ENCODE measurements at regions not wholly inside any gene's neighbourhood (a gene's known extent, or its start where the extent isn't known, plus 50 kb on each side); places are given as distances from the start of the nearest gene placed in this dataset.
A peak's percentile ranks its signal among the peaks of the same experiment; 100 is the strongest.
"Not testable (repeated sequence)": the region's sequence is repeated elsewhere in the genome, so short reads cannot be mapped to it uniquely, and the experiment has no call there.

- H3K27me3 Mint-ChIP-seq: peaks cover 1 to 24% (median 9%) of the 10 kb centered on the region in 5 donors
- no peaks in the 10 kb centered on the region for H3K9me3 Mint-ChIP-seq
- H3K27ac Mint-ChIP-seq: no peak overlapping the region
- ATAC-seq: no peak
- no peak for DNase-seq
- no peaks in the 10 kb centered on the region for H3K36me3 Mint-ChIP-seq
- POLR2A ChIA-PET: no interaction called here
- peaks cover 3 to 9% (median 7%) of the 10 kb centered on the region in 4 donors for H3K4me1 Mint-ChIP-seq
- peak overlapping the region in 7 of 10 donors; percentile 9 to 72 (median 50) for H3K4me3 Mint-ChIP-seq
These were observed 520.8 kb downstream of the REEP3 start for GRCh38 chr10:64041989-64042490.

- no peaks in the 10 kb centered on the region for H3K36me3 Mint-ChIP-seq
- H3K4me1 Mint-ChIP-seq: peaks cover 3 to 9% (median 7%) of the 10 kb centered on the region in 4 donors
- no peaks in the 10 kb centered on the region for H3K9me3 Mint-ChIP-seq
- POLR2A ChIA-PET: no interaction called here
- ATAC-seq: no peak
- H3K27ac Mint-ChIP-seq: no peak overlapping the region
- no peak for DNase-seq
- no peak overlapping the region for H3K4me3 Mint-ChIP-seq
- H3K27me3 Mint-ChIP-seq: peaks cover 0 to 10% (median 3%) of the 10 kb centered on the region in 5 donors
These were observed 522.9 kb downstream of the REEP3 start for GRCh38 chr10:64044098-64044497.

DNA sequence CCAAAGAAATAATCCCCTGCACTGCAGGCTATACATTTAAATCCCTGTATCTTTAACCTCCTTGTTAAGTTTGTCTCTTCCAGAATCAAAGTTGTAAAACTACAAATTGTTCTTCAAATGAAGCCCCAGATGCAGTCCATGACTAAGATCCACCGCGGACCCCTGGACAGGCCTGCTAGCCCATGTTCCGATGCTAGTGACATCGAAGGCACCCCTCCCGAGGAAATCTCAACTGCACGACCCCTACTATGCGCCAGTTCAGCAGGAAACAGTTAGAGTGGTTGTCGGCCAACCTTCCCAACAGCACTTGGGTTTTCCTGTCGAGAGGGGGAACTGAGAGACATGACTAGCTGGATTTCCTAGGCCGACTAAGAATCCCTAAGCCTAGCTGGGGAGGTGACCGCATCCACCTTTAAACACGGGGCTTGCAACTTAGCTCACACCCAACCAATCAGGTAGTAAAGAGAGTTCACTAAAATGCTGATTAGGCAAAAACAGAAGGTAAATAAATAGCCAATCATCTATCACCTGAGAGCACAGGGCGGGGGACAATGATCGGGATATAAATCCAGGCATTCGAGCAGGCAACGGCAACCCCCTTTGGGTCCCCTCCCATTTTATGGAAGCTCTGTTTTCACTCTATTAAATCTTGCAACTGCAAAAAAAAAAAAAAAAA lies 523.9 kb downstream of the REEP3 start:
- POLR2A ChIA-PET, H3K4me1 Mint-ChIP-seq, H3K27me3 Mint-ChIP-seq, ATAC-seq, DNase-seq, H3K9me3 Mint-ChIP-seq, H3K4me3 Mint-ChIP-seq, H3K36me3 Mint-ChIP-seq: not testable (repeated sequence)
- peak overlapping the region in 1 of 10 donors; percentile 15 for H3K27ac Mint-ChIP-seq

DNA sequence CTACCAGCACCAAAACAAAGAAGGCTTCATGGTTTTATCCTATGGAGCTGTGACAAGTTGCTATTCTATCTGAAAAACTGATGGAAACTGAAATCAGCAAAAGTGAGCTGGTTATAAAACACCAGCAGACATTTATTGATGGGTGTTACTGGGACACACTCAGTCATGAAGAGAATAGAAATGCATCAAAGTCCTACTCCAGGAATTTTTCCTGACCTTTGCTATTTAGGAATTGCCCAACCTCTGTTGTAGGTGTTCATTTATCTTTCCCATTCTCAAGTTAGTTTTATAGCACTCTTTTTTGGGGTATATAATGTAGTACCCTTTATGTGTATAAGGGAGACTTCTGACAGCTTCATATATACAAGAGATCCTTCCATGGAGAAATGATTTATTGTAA lies 533.2 kb downstream of the REEP3 start:
- Mint-ChIP-seq H3K4me1 (no peaks in the 10 kb centered on the region), H3K27me3 (peaks cover 0 to 7% (median 1%) of the 10 kb centered on the region in 5 donors), H3K4me3 (no peak overlapping the region), H3K36me3 (no peaks in the 10 kb centered on the region), H3K9me3 (peaks cover 0 to 1% (median 0%) of the 10 kb centered on the region in 9 donors), H3K27ac (no peak overlapping the region)
- POLR2A ChIA-PET: no interaction called here
- no peak for ATAC-seq
- DNase-seq: no peak

- H3K27me3 Mint-ChIP-seq: peaks cover 3 to 15% (median 5%) of the 10 kb centered on the region in 5 donors
- peaks cover 0 to 1% (median 0%) of the 10 kb centered on the region in 4 donors for H3K4me1 Mint-ChIP-seq
- H3K4me3 Mint-ChIP-seq: no peak overlapping the region
- no peaks in the 10 kb centered on the region for H3K9me3 Mint-ChIP-seq
- ATAC-seq: no peak
- no peaks in the 10 kb centered on the region for H3K36me3 Mint-ChIP-seq
- no peak for DNase-seq
- H3K27ac Mint-ChIP-seq: peak overlapping the region in 1 of 10 donors; percentile 3
- POLR2A ChIA-PET: no interaction called here
These were observed 538.7 kb downstream of the REEP3 start for GRCh38 chr10:64059884-64060283.

GRCh38 chr10:64060389-64060788 lies 539.2 kb downstream of the REEP3 start:
- no peaks in the 10 kb centered on the region for H3K36me3 Mint-ChIP-seq
- DNase-seq: no peak
- no peak for ATAC-seq
- POLR2A ChIA-PET: no interaction called here
- no peak overlapping the region for H3K27ac Mint-ChIP-seq
- H3K4me1 Mint-ChIP-seq: peaks cover 0 to 1% (median 0%) of the 10 kb centered on the region in 4 donors
- no peak overlapping the region for H3K4me3 Mint-ChIP-seq
- peaks cover 3 to 15% (median 7%) of the 10 kb centered on the region in 5 donors for H3K27me3 Mint-ChIP-seq
- H3K9me3 Mint-ChIP-seq: no peaks in the 10 kb centered on the region

DNA sequence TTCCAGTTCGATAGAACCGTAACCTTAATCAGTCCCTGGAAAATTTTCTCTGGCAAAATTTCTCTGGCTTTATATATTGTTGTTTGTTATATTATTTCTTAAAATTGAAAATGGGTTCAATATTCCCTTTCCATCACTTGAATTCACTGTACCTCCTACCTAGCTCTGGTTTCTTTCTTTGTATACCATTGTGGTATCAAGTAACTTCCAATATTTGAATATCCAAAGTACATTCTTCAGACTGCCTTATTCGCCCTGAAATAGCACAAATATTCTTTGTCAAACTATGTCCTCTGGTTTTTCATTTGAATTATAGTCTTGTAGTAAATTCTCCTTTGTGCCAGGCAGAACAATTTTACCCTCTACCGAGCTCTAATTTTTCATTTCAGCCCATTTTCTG lies 541.6 kb downstream of the REEP3 start:
- no peak overlapping the region for H3K4me3 Mint-ChIP-seq
- no peak overlapping the region for H3K27ac Mint-ChIP-seq
- POLR2A ChIA-PET: no interaction called here
- H3K9me3 Mint-ChIP-seq: no peaks in the 10 kb centered on the region
- no peak for DNase-seq
- H3K27me3 Mint-ChIP-seq: peaks cover 3 to 11% (median 7%) of the 10 kb centered on the region in 5 donors
- H3K36me3 Mint-ChIP-seq: no peaks in the 10 kb centered on the region
- H3K4me1 Mint-ChIP-seq: peaks cover 0 to 1% (median 0%) of the 10 kb centered on the region in 4 donors
- no peak for ATAC-seq

DNA sequence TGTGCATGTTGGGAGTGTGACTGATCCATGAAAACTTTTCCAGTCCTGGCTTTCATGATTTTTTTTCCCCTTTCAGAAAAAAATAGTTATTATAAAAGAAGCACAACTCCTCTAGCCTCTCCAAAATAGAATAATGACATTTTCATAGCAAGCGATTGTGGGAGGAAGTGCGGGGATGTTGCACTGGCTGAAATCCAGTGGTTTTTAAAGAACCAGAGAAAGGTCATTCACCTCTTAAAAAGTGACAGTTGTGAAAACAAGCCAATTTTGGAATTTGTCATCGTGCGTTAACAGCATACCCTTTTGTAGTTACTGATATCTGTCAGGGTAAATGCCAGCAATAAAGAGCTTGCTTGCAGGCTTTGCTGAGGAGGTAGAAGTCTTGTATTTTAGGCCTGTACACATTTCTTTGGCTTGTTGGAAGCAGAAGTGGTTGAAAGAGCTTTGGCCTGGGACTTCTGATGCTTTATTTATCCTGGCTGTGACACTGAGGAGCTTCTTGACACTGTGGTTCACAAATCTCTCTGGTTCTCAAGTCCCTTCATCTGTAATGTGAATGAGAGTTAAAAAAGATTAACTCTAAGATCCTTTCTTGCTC lies 545.9 kb downstream of the REEP3 start:
- Mint-ChIP-seq H3K4me3 (no peak overlapping the region), H3K27ac (no peak overlapping the region), H3K27me3 (peaks cover 0 to 11% (median 3%) of the 10 kb centered on the region in 5 donors), H3K4me1 (peaks cover 0 to 1% (median 0%) of the 10 kb centered on the region in 4 donors), H3K36me3 (no peaks in the 10 kb centered on the region), H3K9me3 (no peaks in the 10 kb centered on the region)
- POLR2A ChIA-PET: no interaction called here
- no peak for ATAC-seq
- no peak for DNase-seq

- ATAC-seq (no peak), DNase-seq (no peak)
- Mint-ChIP-seq H3K9me3 (no peaks in the 10 kb centered on the region), H3K4me3 (no peak overlapping the region), H3K36me3 (no peaks in the 10 kb centered on the region), H3K27ac (no peak overlapping the region), H3K4me1 (peaks cover 0 to 1% (median 0%) of the 10 kb centered on the region in 4 donors), H3K27me3 (peaks cover 0 to 12% (median 3%) of the 10 kb centered on the region in 5 donors)
- POLR2A ChIA-PET: no interaction called here
These were observed 546.7 kb downstream of the REEP3 start for GRCh38 chr10:64067859-64068258.

GRCh38 chr10:64070241-64070640 lies 549.0 kb downstream of the REEP3 start:
- DNase-seq (no peak), ATAC-seq (no peak)
- Mint-ChIP-seq H3K27me3 (peaks cover 0 to 14% (median 0%) of the 10 kb centered on the region in 5 donors), H3K4me1 (no peaks in the 10 kb centered on the region), H3K4me3 (no peak overlapping the region), H3K36me3 (no peaks in the 10 kb centered on the region), H3K27ac (no peak overlapping the region), H3K9me3 (no peaks in the 10 kb centered on the region)
- POLR2A ChIA-PET: no interaction called here

DNA sequence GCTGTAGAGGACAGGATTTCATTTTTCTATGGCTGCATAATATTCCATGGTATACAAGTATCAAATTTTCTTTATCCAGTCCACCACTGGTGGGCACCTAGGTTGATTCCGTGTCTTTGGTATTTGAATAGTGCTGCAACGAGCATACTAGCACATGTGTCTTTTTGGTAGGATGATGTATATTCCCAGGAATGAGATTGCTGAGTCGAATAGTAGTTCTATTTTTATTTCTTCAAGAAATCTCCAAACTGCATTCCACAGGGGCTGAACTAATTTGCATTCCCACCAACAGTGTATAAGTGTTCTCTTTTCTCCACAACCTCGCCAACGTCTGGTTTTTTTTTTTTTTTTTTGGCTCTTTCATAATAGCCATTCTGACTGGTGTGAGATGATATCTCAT lies 550.0 kb downstream of the REEP3 start:
- ATAC-seq (no peak), DNase-seq (no peak)
- Mint-ChIP-seq H3K9me3 (no peaks in the 10 kb centered on the region), H3K4me3 (no peak overlapping the region), H3K27ac (no peak overlapping the region), H3K4me1 (no peaks in the 10 kb centered on the region), H3K36me3 (no peaks in the 10 kb centered on the region), H3K27me3 (peaks cover 0 to 14% (median 0%) of the 10 kb centered on the region in 5 donors)
- POLR2A ChIA-PET: no interaction called here

DNA sequence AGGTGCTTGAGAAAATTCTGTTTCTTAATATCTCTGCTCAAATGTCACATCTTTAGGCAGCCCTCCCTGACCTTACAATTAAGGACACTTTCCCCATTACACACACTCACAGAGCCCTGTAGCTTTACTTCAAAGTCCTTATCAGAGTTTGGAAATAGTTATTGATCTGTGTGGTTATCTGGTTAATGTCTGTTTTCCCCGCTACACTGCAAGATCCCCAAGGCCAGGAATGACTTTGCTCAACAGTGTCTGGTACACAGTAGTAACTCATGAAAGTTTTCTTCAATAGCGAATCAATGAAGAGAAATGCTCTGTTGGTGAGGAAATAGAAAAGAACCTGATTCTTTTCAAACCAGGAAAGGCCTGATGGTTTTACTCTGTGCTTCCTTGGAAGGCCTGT lies 554.4 kb downstream of the REEP3 start:
- peaks cover 0 to 22% (median 2%) of the 10 kb centered on the region in 5 donors for H3K27me3 Mint-ChIP-seq
- no peak overlapping the region for H3K27ac Mint-ChIP-seq
- H3K36me3 Mint-ChIP-seq: no peaks in the 10 kb centered on the region
- DNase-seq (no peak), ATAC-seq (no peak)
- no peaks in the 10 kb centered on the region for H3K4me1 Mint-ChIP-seq
- POLR2A ChIA-PET: no interaction called here
- H3K9me3 Mint-ChIP-seq: no peaks in the 10 kb centered on the region
- H3K4me3 Mint-ChIP-seq: no peak overlapping the region

DNA sequence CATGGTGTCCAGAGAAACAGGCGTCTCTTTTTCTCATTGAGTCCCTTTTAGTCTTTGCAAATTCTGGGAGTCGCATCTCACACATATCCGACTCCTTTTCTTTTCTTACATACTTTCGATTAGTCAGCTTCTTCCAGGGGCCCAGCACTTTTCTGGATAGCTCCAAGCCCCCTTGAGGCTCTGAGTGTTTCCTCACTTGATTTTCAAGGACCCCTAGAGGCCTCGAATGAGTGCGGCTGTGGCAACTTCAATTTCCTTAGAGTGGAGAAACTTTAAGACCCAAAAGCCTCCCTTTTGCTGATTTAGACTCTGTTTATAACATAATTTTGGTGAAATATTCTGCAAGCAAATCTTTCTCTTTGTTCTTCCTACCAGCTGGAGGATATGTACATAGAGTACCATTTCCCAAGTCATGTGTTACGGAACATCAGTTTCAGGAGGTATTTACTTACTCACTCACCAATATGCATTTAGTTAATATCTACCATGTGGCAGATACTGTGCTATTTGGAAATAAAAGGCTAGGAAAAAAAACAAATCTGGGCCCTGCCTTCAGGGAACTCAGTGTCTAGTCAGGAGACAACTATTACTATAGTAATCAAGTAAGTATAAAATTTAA lies 555.2 kb downstream of the REEP3 start:
- DNase-seq: no peak
- Mint-ChIP-seq H3K4me3 (no peak overlapping the region), H3K27ac (no peak overlapping the region), H3K9me3 (no peaks in the 10 kb centered on the region), H3K27me3 (peaks cover 0 to 21% (median 5%) of the 10 kb centered on the region in 5 donors), H3K36me3 (no peaks in the 10 kb centered on the region), H3K4me1 (no peaks in the 10 kb centered on the region)
- no peak for ATAC-seq
- POLR2A ChIA-PET: no interaction called here

Data from naive thymus-derived CD8-positive, alpha-beta T cell (primary cell).